ENCODE measurements at regions not wholly inside any gene's neighbourhood (a gene's known extent, or its start where the extent isn't known, plus 50 kb on each side); places are given as distances from the start of the nearest gene placed in this dataset.

- TF ChIP-seq, protein P1, sequence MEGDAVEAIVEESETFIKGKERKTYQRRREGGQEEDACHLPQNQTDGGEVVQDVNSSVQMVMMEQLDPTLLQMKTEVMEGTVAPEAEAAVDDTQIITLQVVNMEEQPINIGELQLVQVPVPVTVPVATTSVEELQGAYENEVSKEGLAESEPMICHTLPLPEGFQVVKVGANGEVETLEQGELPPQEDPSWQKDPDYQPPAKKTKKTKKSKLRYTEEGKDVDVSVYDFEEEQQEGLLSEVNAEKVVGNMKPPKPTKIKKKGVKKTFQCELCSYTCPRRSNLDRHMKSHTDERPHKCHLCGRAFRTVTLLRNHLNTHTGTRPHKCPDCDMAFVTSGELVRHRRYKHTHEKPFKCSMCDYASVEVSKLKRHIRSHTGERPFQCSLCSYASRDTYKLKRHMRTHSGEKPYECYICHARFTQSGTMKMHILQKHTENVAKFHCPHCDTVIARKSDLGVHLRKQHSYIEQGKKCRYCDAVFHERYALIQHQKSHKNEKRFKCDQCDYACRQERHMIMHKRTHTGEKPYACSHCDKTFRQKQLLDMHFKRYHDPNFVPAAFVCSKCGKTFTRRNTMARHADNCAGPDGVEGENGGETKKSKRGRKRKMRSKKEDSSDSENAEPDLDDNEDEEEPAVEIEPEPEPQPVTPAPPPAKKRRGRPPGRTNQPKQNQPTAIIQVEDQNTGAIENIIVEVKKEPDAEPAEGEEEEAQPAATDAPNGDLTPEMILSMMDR (IDR thresholded peaks at IDR 0.05), result no peak
- TF ChIP-seq POLR2A (IDR thresholded peaks at IDR 0.05), result peak in 1 of 2 donors; percentile 47
Measured at GRCh38 chr7:130881091-130881798, 147.2 kb upstream of the KLF14 start.
